Liver (tissue), 8 donors: ENCODE measurements at regions not wholly inside any gene's neighbourhood (a gene's known extent, or its start where the extent isn't known, plus 50 kb on each side); places are given as distances from the start of the nearest gene placed in this dataset.

Experiments used
- DNase-seq: peaks from one replicate; pipeline ENCODE4 v3.0.0-alpha.2; 2017; ENCODE audit warnings: low spot score
- H3K27ac ChIP-seq, 2 donors: one replicate each; pipeline ENCODE4 v1.7.0; 2013; ENCODE audit warnings: inconsistent platforms in 2 of 2, low read length in 2 of 2, control low read depth in 1 of 2, low read depth in 1 of 2, mild to moderate bottlenecking in 1 of 2
- H3K27me3 ChIP-seq, 4 donors: one replicate each; pipeline versions ENCODE4 v1.6.1 to v1.7.0; 2013; ENCODE audit warnings: low read length in 3 of 4, inconsistent platforms in 1 of 4, mild to moderate bottlenecking in 1 of 4, moderate library complexity in 1 of 4; ENCODE audit not compliant: control insufficient read depth in 4 of 4, insufficient read depth in 4 of 4
- H3K36me3 ChIP-seq, 4 donors: one replicate each; pipeline versions ENCODE4 v1.6.1 to v1.7.0; 2013; ENCODE audit warnings: low read length in 3 of 4, mild to moderate bottlenecking in 3 of 4, low read depth in 1 of 4, moderate library complexity in 1 of 4; ENCODE audit not compliant: control insufficient read depth in 4 of 4, insufficient read depth in 3 of 4
- H3K4me1 ChIP-seq, 4 donors: one replicate each; pipeline versions ENCODE4 v1.6.1 to v1.7.0; 2013; ENCODE audit warnings: low read length in 3 of 4, mild to moderate bottlenecking in 3 of 4, moderate library complexity in 1 of 4; ENCODE audit not compliant: control insufficient read depth in 4 of 4, insufficient read depth in 4 of 4
- H3K4me3 ChIP-seq, 3 donors: one replicate each; pipeline versions ENCODE4 v1.6.1 to v1.7.0; 2013; ENCODE audit warnings: low read length in 3 of 3, control low read depth in 1 of 3, low read depth in 1 of 3, mild to moderate bottlenecking in 1 of 3
- H3K9ac ChIP-seq, 2 donors: one replicate each; pipeline ENCODE4 v1.7.0; 2013; ENCODE audit warnings: low read length in 2 of 2, mild to moderate bottlenecking in 2 of 2, moderate library complexity in 2 of 2, control low read depth in 1 of 2, low read depth in 1 of 2
- H3K9me3 ChIP-seq, 4 donors: one replicate each; pipeline versions ENCODE4 v1.6.1 to v1.7.0; 2013; ENCODE audit warnings: low read length in 3 of 4; ENCODE audit not compliant: control insufficient read depth in 4 of 4
- ATF3 ChIP-seq: IDR thresholded peaks from 2 replicates; pipeline ENCODE4 v1.6.1; 2016; ENCODE audit warnings: antibody characterized with exemption
- CTCF ChIP-seq: fragments of 150-350 bp; IDR thresholded peaks from 2 replicates; pipeline ENCODE4 v1.5.1; 2017; ENCODE audit warnings: improper control_type of control experiment, low read depth, low read length; ENCODE audit not compliant: missing input control
- EGR1 ChIP-seq, 2 donors: IDR thresholded peaks; 2 replicates each; pipeline ENCODE4 v1.6.1; 2016 to 2018; ENCODE audit warnings: antibody characterized with exemption in 2 of 2, low read depth in 2 of 2
- FOXA1 ChIP-seq: IDR thresholded peaks from 2 replicates; pipeline ENCODE4 v1.6.1; 2016; ENCODE audit warnings: antibody characterized with exemption
- FOXA2 ChIP-seq: IDR thresholded peaks from 2 replicates; pipeline ENCODE4 v1.6.1; 2016; ENCODE audit warnings: antibody characterized with exemption
- GABPA ChIP-seq, 2 donors: IDR thresholded peaks in 1 of 2; conservative IDR thresholded peaks in 1 of 2; 2 replicates each; pipeline ENCODE4 v1.6.1; 2016; ENCODE audit warnings: antibody characterized with exemption in 2 of 2, mild to moderate bottlenecking in 1 of 2, moderate library complexity in 1 of 2
- HNF4A ChIP-seq, 2 donors: conservative IDR thresholded peaks; 2 replicates each; pipeline ENCODE4 v1.6.1; 2016; ENCODE audit warnings: antibody characterized with exemption in 2 of 2, mild to moderate bottlenecking in 2 of 2
- HNF4G ChIP-seq: IDR thresholded peaks from 2 replicates; pipeline ENCODE4 v1.6.1; 2016; ENCODE audit warnings: antibody characterized with exemption
- JUND ChIP-seq, 2 donors: IDR thresholded peaks; 2 replicates each; pipeline ENCODE4 v1.6.1; 2016; ENCODE audit warnings: antibody characterized with exemption in 2 of 2
- MAX ChIP-seq: IDR thresholded peaks from 2 replicates; pipeline ENCODE4 v1.6.1; 2016; ENCODE audit warnings: antibody characterized with exemption
- NR2F2 ChIP-seq: IDR thresholded peaks from 2 replicates; pipeline ENCODE4 v1.6.1; 2016; ENCODE audit warnings: antibody characterized with exemption
- RAD21 ChIP-seq, 2 donors: IDR thresholded peaks; 2 replicates each; pipeline ENCODE4 v1.6.1; 2016; ENCODE audit warnings: antibody characterized with exemption in 2 of 2, mild to moderate bottlenecking in 2 of 2
- RXRA ChIP-seq, 2 donors: IDR thresholded peaks; 2 replicates each; pipeline ENCODE4 v1.6.1; 2017 to 2018; ENCODE audit warnings: antibody characterized with exemption in 2 of 2, mild to moderate bottlenecking in 1 of 2
- SP1 ChIP-seq: IDR thresholded peaks from 2 replicates; pipeline ENCODE4 v1.6.1; 2018; ENCODE audit warnings: antibody characterized with exemption, mild to moderate bottlenecking
- TAF1 ChIP-seq: conservative IDR thresholded peaks from 2 replicates; pipeline ENCODE4 v1.6.1; 2016; ENCODE audit warnings: antibody characterized with exemption, mild to moderate bottlenecking
- ZBTB33 ChIP-seq: IDR thresholded peaks from 2 replicates; pipeline ENCODE4 v1.6.1; 2016; ENCODE audit warnings: antibody characterized with exemption
- whole genome bisulfite sequencing: extraction: QIAGEN DNeasy Blood & Tissue Kit; methylation state at CpG from one replicate; pipeline ENCODE4 v1.1.7; 2013; 5-methylcytosine and 5-hydroxymethylcytosine counted together
- donor health status: healthy.
- donor health status: healthy.
- donor health status: healthy.
- donor health status: healthy.
- donor health status: healthy.

GRCh38 chr15:95111969-95112368 lies 880.6 kb downstream of the MCTP2 start (continued):
- TF ChIP-seq CTCF (no peak), HNF4A (conservative IDR thresholded peaks at IDR 0.05) (no peak), GABPA (IDR thresholded peaks at IDR 0.05 in 1 of 2, conservative IDR thresholded peaks at IDR 0.05 in 1 of 2) (no peak)

- no peak overlapping the region for H3K9ac ChIP-seq
- H3K27me3 ChIP-seq, result no peaks in the 10 kb centered on the region
- DNase-seq, result no peak
- WGBS, result 79% methylated on average over 1 of the region's 1 CpG
- no peaks in the 10 kb centered on the region for H3K4me1 ChIP-seq
- H3K27ac ChIP-seq, result no peak overlapping the region
- H3K36me3 ChIP-seq, result no peaks in the 10 kb centered on the region
- peaks cover 0 to 2% (median 0%) of the 10 kb centered on the region in 4 donors for H3K9me3 ChIP-seq
- TF ChIP-seq ZBTB33, result no peak
- TF ChIP-seq SP1, result no peak
- no peak for TF ChIP-seq RAD21 (IDR thresholded peaks at IDR 0.05)
- TF ChIP-seq FOXA1, result no peak
- no peak for TF ChIP-seq GABPA (IDR thresholded peaks at IDR 0.05 in 1 of 2, conservative IDR thresholded peaks at IDR 0.05 in 1 of 2)
- no peak for TF ChIP-seq ATF3
- no peak for TF ChIP-seq EGR1 (IDR thresholded peaks at IDR 0.05; ENCODE audit: low read depth in 2 of 2)
- no peak for TF ChIP-seq NR2F2
- TF ChIP-seq FOXA2, result no peak
- TF ChIP-seq MAX, result no peak
- no peak for TF ChIP-seq JUND (IDR thresholded peaks at IDR 0.05)
- TF ChIP-seq RXRA (IDR thresholded peaks at IDR 0.05), result no peak
- H3K4me3 ChIP-seq, result no peak overlapping the region
Observed at GRCh38 chr15:95113041-95113440, 881.7 kb downstream of the MCTP2 start.

GRCh38 chr15:95119041-95119610 lies 887.8 kb downstream of the MCTP2 start:
- no peak for DNase-seq
- 80% methylated on average over 4 of the region's 4 CpGs for WGBS
- H3K9me3 ChIP-seq, result no peaks in the 10 kb centered on the region

More at GRCh38 chr15:95119041-95119610, 887.8 kb downstream of the MCTP2 start:
- Histone ChIP-seq H3K36me3 (no peaks in the 10 kb centered on the region), H3K27me3 (no peaks in the 10 kb centered on the region), H3K9ac (no peak overlapping the region), H3K27ac (no peak overlapping the region), H3K4me1 (no peaks in the 10 kb centered on the region), H3K4me3 (no peak overlapping the region)
- TF ChIP-seq HNF4G, result no peak
- no peak for TF ChIP-seq TAF1
- TF ChIP-seq GABPA (IDR thresholded peaks at IDR 0.05 in 1 of 2, conservative IDR thresholded peaks at IDR 0.05 in 1 of 2), result no peak
- no peak for TF ChIP-seq ATF3
- no peak for TF ChIP-seq ZBTB33
- TF ChIP-seq HNF4A (conservative IDR thresholded peaks at IDR 0.05), result no peak
